ENCODE measurements at regions not wholly inside any gene's neighbourhood (a gene's known extent, or its start where the extent isn't known, plus 50 kb on each side); places are given as distances from the start of the nearest gene placed in this dataset.

- H3K4me3 ChIP-seq (ENCODE audit: low read length), result no peak overlapping the region
- no peak for TF ChIP-seq CTCF (IDR thresholded peaks at IDR 0.05; ENCODE audit: insufficient read depth, low read depth, low read length, missing control alignments)
- no peak for DNase-seq (ENCODE audit: low read depth)
These were observed 83.1 kb upstream of the AJAP1 start for GRCh38 chr1:4571263-4571662.

GRCh38 chr1:4573526-4573925, 80.9 kb upstream of the AJAP1 start:
- DNase-seq (ENCODE audit: low read depth), result no peak
- no peak overlapping the region for H3K4me3 ChIP-seq (ENCODE audit: low read length)
- no peak for TF ChIP-seq CTCF (IDR thresholded peaks at IDR 0.05; ENCODE audit: insufficient read depth, low read depth, low read length, missing control alignments)

- TF ChIP-seq CTCF (IDR thresholded peaks at IDR 0.05; ENCODE audit: insufficient read depth, low read depth, low read length, missing control alignments), result no peak
- no peak for DNase-seq (ENCODE audit: low read depth)
- no peak overlapping the region for H3K4me3 ChIP-seq (ENCODE audit: low read length)
These were observed 72.6 kb upstream of the AJAP1 start for GRCh38 chr1:4581807-4582206.

- no peak for DNase-seq (ENCODE audit: low read depth)
- no peak overlapping the region for H3K4me3 ChIP-seq (ENCODE audit: low read length)
- TF ChIP-seq CTCF (IDR thresholded peaks at IDR 0.05; ENCODE audit: insufficient read depth, low read depth, low read length, missing control alignments), result no peak
These were observed 70.0 kb upstream of the AJAP1 start for GRCh38 chr1:4584449-4584848.

GRCh38 chr1:4585216-4585615, 69.2 kb upstream of the AJAP1 start:
- H3K4me3 ChIP-seq (ENCODE audit: low read length), result no peak overlapping the region
- no peak for DNase-seq (ENCODE audit: low read depth)
- TF ChIP-seq CTCF (IDR thresholded peaks at IDR 0.05; ENCODE audit: insufficient read depth, low read depth, low read length, missing control alignments), result no peak

- H3K4me3 ChIP-seq (ENCODE audit: low read length), result no peak overlapping the region
- no peak for TF ChIP-seq CTCF (IDR thresholded peaks at IDR 0.05; ENCODE audit: insufficient read depth, low read depth, low read length, missing control alignments)
- no peak for DNase-seq (ENCODE audit: low read depth)
These were observed 68.7 kb upstream of the AJAP1 start for GRCh38 chr1:4585705-4586104.

- no peak overlapping the region for H3K4me3 ChIP-seq (ENCODE audit: low read length)
- no peak for TF ChIP-seq CTCF (IDR thresholded peaks at IDR 0.05; ENCODE audit: insufficient read depth, low read depth, low read length, missing control alignments)
- no peak for DNase-seq (ENCODE audit: low read depth)
These were observed 67.7 kb upstream of the AJAP1 start for GRCh38 chr1:4586611-4587160.

All from epithelial cell of esophagus (primary cell).